HG03039 (cell line): ENCODE measurements at regions not wholly inside any gene's neighbourhood (a gene's known extent, or its start where the extent isn't known, plus 50 kb on each side); places are given as distances from the start of the nearest gene placed in this dataset.

Source experiments
- ATAC-seq: cut with Tn5 transposase; IDR thresholded peaks from one replicate; pipeline ENCODE4 v1.9.1; 2021; ENCODE audit warnings: mild to moderate bottlenecking, moderate library complexity; ENCODE audit not compliant: unreplicated experiment

DNA sequence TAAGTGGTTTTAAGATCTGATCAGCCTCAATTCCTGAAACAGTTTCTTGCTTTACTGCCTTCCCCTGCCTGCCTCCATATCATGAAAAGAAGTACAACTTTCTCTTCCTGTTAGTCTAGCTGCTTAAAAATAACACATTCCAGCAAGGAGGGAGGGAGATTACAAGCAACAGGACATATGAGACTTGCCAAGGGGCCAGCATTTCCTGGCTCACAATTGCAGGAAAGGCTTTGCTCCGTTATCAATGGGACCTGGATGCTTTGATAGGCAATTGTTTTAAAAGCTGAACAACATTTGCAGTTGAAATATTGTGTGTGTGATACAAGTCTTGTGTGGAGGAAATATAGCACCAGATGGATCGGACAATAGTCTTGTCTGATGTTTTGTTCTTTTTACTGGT lies 425.0 kb downstream of the FAT4 start:
- ATAC-seq, result no peak

DNA sequence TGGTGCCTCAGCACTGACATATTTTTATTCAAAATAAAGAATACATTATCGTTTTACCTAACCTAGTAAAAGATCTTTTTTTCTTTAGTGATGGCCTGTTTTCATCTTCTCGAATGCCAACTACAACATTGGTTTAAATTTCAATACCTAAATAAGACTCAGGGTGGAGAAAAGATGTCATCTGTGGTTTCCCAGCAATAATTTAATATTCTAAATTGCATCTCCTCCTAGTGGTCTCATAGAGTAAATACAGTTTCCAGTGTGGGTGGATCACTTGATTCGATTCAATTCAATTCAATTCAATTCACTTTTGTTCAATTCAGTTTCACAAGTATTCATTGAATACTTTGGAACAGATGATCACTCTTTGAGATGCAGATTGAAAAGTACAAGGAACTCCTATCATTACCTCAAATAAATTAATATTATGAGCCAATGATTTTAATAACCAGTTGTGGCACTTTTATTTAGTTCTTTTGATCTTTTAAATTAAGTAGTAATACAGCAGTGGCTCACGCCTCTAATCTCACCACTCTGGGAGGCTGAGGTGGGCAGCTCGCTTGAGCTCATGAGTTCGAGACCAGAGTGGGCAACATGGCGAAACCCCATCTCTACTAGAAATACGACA lies 427.2 kb downstream of the FAT4 start:
- ATAC-seq, result no peak

DNA sequence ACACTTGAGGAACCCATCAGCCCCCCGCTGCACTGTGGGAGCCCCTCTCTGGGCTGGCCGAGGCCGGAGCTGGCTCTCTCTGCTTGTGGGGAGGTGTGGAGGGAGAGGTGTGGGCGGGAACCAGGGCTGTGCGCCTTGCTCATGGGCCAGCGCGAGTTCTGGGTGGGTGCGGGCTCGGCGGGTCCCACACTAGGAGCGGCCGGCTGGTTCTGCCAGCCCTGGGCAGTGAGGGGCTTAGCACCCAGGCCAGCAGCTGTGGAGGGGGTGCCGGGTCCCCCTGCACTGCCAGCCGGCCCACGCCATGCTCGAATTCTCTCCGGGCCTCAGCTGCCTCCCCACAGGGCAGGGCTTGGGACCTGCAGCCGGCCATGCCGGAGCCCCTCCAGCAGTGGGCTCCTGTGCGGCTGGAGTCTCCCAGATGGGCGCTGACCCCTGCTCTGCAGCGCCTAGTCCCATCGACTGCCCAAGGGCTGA lies 430.2 kb downstream of the FAT4 start:
- ATAC-seq, result no peak

DNA sequence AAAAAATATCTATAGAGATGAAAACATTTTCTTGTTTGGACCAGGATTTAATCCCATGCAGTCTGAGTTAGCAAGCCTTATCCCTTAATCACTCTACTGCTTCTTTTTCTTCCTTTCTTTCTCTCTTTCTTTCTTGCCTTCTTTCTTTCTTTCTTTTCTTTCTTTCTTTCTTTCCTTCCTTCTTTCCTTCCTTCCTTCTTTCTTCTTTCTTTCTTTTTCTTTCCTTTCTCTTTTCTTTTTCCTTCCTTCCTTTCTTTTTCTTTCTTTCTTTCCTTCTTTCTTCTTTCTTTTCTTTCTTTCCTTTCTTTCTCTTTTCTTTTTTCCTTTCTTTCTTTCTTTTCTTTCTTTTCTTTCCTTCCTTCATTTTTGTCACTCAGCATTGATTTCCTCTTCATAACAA lies 434.6 kb downstream of the FAT4 start:
- no peak for ATAC-seq

DNA sequence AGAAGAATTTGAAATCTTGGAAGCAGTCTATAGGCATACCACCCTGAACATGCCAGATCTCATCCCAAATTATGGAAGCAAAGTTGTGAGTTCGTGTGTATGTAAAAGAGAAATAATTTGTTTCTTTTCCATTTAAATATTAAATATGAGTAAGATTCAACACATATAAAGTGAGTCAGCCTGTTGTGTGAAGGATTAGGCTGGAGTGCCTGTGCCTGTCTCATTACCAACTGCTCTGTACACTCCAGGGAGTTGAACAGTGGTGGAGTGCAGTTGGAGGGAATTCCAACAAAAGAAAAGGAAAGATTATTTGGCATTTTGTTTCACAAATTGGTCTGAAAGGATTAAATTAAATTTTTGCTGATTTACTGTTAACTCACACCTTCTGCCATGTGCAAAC lies 435.6 kb downstream of the FAT4 start:
- ATAC-seq, result no peak

DNA sequence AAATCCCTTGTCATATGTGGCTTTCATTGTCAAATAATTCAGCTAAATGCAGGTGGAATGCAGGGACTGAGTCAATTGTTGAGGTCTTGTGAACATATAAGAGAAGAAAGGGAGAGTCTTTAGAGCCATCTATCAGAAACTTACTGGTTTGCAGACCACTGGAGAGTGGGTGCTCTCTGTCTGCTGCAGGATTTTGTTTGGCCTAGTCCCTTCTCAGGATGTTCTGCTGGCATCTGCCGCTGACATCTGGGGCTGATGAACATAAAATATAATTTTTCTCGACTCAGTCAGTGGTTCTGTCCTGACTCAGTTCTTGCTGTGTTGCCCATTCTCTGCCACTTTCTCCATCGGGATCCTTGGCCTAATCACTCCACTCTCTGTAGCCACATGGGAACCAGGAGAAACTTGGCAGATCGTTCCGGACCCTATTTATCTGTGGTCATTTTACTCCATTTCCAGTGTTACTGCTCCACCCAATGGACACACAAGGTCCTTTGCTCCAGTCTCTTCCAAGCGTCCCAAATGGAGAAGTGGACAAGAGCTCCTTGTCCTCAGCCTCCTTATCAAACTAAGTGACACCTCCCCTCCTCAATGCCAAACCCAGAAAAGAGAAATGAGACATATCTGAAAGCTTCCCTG lies 436.2 kb downstream of the FAT4 start:
- no peak for ATAC-seq

DNA sequence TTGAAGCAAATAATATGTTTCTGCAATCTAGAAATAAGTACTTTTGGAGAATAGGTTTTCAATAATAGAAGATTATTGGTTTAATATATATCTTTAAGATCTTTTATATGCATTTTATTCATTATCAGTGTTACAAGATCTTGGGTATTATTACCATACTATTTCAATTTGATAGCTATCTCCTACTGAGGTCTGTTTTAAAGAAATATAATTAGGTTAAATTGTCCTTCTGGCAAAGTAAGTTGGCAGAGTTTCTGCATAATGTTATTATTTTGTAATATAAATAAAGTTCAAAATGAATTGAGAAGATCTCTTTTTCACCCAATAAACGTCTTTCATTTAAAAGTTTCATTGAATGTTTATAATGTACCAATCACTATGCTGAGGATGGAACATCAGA lies 443.7 kb downstream of the FAT4 start:
- no peak for ATAC-seq

DNA sequence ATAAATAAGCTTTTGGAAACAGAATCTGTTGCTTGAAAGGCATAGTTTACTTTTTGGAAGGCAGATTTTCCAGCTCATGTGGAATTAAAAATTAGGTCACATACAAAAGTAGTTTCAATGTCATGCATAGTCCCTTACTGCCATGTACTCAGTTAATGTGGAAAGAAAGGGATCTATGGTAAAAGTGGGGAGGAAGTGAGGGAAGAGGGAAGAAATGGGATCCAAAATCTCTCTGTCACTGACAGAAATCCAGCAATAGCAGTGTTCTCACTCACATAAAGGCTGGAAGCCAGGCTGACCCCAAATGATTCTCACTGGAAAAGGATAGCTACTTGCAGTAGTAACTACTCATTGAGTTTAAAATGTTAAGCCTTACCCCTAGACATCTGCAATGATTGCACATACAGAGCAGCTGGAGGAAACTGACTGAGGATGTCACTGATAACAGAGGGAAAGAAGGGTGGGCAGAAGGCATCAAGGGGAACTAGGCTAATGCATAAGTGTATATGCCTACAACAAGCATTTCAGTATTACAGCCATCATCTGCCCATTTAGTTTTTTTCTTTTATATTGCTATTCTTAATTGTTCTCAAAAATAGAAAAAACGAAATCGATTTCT lies 445.6 kb downstream of the FAT4 start:
- ATAC-seq, result no peak

DNA sequence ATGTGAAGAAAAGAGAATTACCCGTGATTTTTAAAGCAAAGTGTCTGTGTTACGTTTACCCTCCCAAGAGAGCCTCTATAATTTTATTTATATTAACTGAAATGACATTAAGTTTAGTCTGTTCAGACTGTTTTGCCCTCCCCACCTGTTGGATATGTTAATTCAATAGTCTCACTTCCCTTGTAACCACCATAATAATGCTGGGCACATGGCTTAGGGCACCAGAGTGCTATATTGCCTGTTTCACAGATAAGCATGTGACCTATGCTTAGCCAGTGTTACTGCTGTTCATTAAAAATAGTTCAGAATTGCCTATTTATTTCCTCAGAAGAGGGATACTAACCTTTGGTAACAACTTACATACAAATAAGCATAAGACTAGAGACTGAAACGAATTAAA lies 446.2 kb downstream of the FAT4 start:
- no peak for ATAC-seq

DNA sequence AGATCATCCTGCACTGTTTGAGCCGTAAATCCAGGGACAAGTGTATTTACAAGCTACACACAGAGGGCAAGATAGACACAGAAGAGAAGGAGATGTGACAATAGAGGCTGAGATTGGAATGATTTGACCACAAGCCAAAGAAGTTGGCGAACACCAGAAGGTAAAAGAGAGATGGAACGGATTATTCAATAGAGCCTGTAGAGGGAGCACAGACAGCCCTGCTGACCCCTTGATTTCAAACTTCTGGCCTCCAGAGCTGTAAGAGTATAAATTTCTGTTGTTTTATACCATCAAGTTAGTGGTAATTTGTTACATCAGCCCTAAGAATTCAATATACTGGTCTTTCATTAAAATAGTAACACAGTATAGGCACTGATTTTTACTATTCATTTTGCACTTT lies 447.8 kb downstream of the FAT4 start:
- ATAC-seq, result no peak

DNA sequence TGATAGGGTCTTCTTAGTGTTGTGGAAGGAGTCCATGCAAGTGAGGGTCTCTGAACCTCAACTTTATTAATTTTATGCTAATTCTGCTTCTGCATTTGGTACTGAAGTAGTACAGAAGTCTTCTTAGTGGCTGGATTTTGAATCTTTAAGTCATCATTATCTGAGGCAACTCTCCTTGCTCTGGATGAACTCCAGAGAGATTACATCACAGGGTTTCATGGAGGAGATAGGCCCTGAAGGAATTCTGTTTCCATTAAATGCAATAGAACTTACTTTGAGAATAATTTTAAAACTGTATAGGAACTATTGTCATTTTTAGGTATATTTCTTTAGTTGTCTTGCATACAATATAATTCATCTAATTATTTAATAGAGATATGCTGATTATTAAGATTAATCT lies 451.2 kb downstream of the FAT4 start:
- no peak for ATAC-seq

DNA sequence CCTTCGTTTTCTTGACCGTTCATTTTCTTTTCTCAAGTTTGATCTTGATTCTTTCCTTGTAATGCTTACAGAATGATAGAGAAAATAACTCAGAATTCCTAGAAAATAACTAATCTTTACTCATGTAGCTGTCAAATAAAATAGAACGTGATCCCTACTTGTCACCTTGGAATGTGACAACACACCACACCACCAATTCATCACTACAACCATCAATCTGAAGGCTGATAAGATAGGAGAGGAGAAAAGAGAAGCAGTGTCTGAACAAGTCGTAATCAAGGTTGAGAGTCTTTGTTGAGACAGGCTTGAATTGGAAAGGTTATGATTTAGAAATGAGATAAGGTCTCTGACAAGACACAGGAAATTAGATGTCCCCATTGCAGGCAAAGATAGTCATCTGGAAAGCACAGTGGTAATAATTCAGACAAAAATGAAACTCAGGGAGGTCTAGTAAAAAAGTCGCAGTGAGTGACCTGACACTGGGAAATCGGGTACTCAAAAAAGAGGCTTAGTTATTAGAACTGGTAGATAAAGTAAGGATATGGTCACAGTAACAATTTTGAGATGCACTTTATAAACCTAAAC lies 456.2 kb downstream of the FAT4 start:
- no peak for ATAC-seq

DNA sequence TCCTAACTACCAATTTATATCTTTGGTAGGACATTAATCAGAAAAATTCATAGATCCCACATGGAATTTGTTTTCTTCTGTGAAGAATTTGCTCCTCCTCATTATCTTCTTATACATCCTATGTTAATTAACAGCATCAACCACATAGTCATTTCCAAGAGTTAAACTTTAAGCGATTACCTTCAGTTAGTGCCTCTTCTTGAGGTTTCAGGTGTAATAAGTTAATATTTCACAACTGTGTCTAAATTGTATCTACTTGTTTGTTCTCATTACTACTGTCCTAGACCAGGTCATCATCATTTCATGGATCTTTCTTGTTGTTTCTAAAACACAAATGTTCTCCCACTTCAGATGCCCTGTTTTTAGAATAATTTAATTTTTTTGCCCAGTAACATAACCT lies 457.9 kb downstream of the FAT4 start:
- no peak for ATAC-seq

DNA sequence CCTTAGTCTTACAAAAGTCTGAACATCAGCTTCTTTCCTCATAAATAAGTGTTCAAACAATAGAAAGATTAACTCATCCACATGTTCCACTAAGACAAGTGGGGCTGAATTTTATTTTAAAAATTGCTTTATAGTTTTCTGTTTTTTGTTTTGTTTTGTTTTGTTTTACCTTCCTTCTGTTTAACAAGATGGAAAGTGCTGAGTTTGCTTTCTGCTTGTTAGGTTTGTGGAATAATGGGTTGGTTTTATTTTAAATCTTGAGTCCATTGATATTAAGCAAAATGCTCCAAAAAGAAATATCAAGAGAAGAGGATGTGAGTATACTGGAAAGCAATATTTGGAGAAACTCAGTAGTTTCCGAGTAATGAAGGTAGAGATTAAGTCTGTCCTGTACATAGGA lies 458.7 kb downstream of the FAT4 start:
- no peak for ATAC-seq

DNA sequence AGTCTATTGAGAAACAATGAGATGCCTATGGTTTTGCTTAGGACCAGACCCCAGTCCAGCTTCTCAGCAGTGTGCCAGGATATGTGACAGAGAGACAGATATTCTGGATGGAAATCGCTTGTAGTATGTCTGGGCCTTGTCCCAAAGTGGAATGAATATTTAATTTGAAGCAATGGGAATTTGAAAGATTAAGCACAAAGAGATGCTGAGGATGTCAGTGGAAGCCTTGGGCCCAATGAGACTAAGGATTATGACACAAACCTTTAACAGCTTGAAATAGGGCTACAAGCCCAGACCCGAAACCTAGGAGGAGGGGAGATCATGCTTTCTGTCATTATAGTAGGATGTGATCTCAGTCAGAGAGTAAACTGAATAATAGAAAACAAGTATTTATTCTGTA lies 459.2 kb downstream of the FAT4 start:
- no peak for ATAC-seq

DNA sequence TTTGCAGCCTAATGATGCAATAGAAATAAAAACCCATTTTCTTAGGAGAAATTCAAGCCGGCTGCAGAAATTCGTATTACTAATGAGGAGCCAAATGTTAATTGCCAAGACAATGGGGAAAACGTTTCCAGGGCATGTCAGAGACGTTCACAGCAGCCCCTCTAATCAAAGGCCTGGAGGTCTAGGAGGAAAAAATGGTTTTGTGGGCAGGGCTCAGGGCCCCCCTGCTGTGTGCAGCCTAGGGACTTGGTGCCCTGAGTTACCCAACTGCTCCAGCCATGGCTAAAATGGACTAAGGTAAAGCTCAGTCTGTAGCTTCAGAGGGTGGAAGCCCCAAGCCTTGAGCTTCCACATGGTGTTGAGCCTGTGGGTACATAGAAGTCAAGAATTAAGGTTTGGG lies 461.4 kb downstream of the FAT4 start:
- ATAC-seq, result no peak

DNA sequence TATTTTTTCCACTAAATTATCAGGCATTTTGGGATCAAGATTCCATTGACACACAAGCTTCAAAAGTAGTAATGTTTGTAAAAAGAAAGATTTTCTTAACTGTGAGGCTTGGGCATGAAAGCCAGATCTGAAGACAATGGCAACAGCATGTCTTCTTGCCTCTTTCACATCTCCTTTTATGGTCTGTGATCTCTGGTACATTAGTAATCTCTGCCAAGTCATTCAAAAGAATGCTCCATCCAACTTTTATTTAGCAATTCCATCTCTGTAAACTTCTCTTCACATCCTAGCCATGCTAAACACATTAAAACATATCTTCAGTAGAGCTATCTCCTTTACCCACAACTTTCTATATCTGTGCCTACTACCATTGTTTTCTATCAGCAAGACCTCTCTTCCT lies 465.4 kb downstream of the FAT4 start:
- ATAC-seq, result no peak

DNA sequence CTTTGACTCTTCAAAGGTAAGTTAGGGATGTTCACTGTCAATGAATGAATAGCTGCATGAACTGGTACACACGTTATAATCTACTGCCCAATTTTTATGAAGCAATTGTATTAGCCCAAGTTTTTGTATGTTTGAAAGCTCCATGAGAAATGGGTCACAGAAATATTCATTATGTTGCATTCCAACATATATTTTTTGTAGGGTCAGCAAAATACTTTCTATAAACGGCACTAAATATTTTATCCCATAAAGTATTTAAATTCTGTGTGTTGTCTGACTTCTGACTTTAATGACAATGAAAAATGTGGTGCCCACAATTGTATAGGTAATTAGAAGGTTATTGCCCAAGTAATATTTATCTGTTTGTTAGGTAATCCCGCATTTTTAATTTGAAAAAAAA lies 466.0 kb downstream of the FAT4 start:
- no peak for ATAC-seq

DNA sequence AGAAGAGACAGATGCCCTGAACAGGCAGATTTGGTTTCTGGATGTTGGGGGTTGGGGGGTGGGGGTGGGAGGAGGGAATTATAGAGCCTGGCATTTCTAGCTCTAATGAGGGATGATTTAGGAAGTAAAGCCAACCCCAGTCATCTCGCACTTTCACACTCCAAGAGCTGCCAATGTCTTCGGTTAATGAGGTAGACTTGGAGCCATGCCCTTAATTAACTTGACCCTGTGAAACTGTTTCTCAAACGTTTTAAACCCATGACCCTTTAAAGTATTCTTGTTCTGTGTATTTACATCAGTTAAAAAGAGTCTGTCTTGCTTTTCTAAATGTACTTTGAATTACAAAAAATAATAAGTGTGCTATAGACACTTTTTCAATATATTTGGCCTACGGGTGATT lies 466.9 kb downstream of the FAT4 start:
- ATAC-seq, result no peak

DNA sequence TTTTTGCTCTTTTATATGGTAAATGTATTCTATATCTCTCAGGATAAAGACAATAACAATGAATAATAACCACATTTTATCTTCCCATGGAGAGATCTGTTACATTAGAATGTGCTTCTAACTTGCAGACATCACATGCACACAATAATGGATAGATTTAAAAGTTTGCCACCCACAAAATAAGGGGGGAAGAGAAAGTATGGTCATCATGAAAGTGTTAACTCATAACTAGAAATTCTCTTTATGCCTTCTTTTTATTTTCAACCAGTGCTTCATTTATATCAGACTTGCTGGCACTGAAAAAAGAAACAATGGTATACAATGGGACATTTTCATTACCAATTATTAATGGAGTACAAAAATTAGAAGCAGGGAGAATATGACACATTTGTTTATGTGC lies 470.0 kb downstream of the FAT4 start:
- no peak for ATAC-seq

DNA sequence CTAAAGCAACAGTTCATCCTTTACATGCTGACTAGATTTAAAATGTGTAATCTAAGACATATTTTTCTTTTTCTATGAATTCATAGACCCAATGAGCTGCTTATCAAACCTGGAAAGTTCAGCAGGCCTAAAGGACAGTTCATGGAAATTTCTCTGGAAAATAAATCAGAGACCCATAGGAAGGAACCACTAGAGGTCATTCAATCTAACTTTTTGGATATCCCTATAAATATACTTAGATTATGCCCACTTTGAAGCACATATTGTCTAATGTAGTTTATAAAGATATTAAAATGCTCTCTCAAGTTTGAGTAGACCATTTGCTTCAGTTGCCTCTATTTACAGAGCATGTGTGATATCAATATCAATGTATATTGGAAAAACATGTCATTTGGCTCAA lies 473.0 kb downstream of the FAT4 start:
- no peak for ATAC-seq

DNA sequence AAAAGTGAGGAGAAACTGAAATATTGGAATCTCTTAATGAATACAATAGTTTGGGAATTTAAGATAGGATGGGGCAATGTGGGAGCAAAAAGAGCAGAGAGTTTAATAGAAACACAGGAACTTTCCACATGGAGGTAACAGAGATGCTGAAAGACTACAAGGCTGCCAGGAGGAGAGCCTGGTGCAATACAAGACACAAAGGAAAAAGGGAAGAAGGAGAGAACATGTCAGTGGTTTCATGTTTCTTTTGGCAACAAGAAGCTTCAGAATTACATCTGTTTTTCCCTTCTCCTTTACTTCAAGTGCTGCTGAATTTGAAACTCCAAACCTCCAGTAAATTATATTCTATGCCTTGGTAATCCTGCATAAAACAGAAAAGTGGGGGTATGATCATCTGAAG lies 474.3 kb downstream of the FAT4 start:
- ATAC-seq, result no peak
